HG02973 (cell line): ENCODE measurements at regions not wholly inside any gene's neighbourhood (a gene's known extent, or its start where the extent isn't known, plus 50 kb on each side); places are given as distances from the start of the nearest gene placed in this dataset.
"Not testable (repeated sequence)": the region's sequence is repeated elsewhere in the genome, so short reads cannot be mapped to it uniquely, and the experiment has no call there.

Source experiments
- ATAC-seq: cut with Tn5 transposase; IDR thresholded peaks from one replicate; pipeline ENCODE4 v1.9.1; 2021; ENCODE audit warnings: moderate library complexity; ENCODE audit not compliant: unreplicated experiment

DNA sequence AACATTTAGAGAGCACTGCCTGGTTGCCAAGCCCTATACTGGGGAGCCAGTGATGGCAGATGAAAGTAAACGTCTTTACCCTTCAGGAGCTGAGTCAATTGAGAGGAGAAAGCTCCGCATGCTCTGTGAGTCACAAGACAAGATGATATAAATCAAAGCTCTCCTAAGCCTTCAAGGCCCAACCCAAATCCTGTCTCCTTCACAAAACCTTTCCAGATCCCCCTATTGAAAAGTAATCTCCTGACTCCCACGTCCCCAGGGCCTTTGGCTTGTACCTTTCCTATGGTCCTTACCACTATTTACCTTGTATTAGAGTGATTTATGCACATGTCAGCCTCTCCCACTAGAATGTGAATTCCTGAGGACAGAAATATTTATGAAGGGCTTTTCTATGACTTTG, 230.1 kb upstream of the TENM4 start:
- no peak for ATAC-seq

GRCh38 chr11:79668575-79668974, 227.7 kb upstream of the TENM4 start:
- ATAC-seq, result no peak

DNA sequence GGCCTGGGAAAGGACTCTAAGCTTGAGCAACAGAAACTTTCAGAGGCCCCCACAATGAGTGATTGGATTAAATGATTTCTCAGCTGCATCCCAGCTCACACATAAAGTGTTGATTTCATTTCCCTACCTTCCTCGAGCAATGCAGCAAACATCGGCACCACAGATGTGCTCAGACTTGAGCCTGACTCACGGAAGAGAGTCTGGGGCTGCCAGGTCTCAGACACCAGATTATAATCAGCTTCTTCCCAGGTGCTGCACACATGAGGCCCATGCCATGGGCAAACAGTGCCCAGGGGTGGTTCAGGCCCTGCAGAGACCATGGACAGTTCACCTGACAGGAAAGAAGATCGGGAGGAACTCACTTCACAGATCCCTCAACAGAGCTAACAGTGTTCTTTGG, 226.6 kb upstream of the TENM4 start:
- no peak for ATAC-seq

DNA sequence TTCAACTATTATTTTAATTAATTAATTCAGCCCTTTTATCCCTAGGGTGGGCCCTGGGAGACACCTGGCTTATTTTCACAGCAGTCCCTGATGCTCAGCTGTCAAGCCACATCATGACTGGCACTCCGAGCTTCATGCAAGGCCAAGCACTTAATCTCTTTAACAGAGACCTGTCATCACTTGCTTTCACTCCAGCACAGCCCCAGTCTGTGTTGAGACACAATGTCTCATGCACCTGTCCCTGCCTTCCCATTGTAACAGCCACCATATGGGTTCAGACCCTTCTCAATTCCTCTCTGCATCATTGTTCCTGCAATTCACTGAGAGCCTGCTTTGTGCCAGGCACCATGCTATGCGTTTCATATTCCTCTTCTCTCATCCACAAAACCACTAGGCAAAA, 222.2 kb upstream of the TENM4 start:
- no peak for ATAC-seq

DNA sequence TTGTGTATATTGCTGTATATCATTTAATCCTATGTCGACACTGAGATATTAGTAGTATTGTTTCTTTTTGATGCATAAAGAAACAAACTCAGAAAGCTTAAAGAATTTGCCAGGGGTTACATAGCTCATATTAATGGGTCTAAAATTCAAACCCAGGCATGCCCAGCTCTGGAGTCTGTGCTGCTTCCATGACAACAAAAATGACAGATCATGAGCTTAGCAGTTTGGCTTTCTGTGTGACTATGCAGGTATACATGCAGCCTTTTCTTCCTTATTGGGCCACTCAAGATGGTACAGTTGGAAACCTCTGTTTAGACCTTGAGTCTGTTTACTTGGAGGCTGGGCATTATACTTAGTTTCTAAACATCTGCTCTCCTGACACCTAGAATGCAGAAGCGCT, 220.5 kb upstream of the TENM4 start:
- no peak for ATAC-seq

DNA sequence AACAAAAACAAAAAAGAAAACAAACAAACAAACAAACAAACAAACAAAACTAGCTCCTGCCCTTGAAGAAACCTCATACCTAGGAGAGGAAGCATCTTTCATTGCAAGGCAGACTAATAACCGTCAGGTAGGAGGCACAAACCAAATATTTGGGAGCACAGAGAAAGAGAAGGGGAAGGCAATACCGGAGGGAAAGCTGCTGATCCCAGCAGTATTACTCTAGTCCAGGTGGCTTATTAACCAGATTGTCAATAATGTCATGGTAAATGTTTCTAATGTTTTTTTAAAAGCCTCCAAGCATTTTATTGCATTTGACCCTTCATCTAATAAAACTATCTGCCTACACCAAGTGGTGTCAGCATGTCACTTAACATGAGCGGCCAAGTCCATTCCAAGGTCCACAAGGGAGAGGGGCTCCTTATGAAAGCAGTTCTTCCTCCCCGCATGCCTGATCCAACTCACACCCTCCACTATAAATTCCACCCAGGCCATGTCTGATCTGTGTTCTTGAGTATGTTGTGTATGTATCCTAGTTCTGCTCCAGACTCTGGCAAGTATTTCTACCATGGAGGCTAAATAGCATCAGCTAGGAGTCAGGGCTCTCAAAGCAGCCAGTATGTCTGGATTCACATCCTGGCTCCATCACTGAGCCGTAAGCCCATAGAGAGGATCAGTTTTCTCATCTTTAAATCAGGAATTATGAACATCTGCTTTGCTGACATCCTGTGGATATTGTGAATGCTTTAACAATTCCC, 208.1 kb upstream of the TENM4 start:
- ATAC-seq, result no peak

DNA sequence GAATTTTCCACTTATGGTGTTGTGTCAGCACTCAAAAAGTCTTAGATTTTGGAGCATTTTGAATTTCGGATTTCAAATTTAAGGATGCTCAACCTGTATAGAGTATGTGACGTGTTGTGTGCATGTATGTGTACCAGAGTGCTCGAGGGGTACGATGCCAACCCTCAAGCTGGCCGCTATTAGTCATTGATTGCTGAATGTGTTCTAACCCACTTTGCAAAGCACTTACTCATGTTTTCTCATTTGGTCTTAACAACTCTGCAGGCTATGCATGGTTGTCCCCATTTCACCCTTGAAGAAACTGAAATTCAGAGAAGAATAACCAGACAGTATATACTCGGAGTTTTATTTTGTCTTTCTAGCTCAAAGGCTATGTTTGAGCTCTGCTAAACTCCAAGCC, 196.4 kb upstream of the TENM4 start:
- ATAC-seq, result no peak

- ATAC-seq, result no peak
Measured at GRCh38 chr11:79634905-79635304, 194.1 kb upstream of the TENM4 start.

DNA sequence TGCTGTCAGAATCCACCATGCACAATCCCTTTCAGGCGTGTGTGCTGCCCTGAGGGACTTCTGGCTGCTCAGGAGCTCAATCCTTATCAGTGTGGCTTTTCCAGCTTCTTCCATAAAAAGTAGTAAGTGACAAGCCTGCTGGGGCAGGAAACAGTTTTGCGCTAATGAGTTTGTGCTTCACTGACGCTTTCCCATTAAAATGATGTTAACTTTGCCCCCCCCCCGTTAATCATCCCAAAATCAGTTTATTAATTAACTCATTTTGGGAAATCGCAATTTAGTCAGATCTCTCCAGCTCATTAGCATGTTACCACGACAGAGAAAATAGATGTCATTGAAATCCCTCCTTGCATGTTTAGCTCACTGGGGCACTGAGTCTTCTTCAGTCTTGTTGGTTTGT, 186.5 kb upstream of the TENM4 start:
- ATAC-seq, result no peak

DNA sequence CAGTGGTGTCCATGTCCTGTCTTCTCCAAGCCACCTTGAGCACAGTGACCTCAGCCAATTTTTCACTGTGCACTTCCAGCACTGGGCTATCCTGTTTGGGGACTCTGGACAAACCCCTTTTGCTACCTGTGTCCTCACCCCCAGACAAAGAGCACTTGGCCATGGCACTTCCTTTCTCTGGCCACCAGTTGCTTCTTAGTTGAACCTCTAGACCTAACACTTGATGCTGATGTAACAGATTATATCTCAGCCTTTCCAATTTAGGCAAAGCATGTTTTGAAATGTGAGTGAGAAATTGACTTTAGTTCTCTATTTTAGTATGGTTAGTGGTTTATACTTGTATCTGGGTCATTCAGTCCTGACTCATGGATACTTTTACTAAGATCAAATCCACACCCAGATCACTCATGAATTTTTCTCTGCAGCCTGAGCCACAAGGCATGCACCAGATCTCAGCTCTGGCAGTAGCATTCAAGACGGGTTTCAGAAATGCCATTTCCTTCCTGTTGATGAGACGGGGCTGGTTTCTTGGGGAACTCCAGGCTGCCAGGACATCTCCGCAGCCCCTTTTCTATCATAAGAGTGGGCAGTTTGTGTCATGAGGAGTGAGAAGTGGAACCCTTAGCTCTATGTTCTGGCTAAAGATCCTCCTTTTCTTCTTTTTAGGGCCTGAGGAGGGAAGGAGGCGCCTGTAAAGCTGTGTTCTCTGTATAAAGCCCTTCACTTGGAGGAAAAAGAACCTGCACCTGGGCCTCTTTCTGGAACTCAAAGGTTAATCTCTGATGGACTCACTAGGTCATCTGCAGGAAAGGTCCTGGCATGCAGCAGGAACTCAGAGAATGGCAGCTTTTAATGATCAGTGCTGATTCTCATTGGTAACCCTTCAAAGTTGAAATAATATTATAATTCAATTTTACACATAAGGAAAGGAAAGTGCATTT, 185.6 kb upstream of the TENM4 start:
- ATAC-seq, result no peak

DNA sequence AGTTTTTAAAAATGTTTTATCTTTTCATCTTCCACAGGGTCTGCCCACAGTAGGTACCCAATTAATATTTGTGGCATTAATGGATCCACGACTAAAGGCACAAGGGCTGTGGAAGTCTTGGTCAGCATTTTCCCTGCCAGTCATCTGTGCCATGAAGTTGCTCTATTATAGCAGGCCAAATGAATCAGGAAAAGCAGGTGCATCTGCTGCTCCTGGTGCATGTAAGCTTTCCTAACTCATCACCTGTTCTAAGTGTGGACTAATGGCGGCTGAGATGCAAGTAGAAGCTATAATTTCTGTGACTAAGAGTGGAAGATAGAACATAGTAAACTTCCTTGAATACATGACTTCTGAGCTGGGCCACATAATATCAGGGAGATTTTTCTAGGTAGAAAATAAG, 182.5 kb upstream of the TENM4 start:
- ATAC-seq, result no peak

DNA sequence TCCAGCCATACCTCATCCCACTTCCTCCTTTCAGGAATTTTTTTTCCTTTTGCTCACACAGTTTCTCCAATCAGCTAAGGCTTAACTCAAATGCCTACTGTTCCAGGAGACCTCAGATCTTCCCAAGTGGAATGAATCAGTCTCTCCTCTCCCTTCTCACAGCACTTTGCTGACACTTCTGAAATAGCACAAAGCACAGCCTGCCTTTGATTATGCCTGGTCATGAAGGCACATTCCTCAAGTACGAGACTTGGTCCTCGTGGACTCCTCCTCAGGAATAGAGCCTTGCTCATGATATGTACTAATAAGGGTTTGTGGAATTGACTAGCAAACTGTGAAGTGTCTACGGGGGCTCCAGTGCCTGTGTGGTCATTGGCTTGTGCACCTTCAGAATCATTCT, 176.7 kb upstream of the TENM4 start:
- no peak for ATAC-seq

DNA sequence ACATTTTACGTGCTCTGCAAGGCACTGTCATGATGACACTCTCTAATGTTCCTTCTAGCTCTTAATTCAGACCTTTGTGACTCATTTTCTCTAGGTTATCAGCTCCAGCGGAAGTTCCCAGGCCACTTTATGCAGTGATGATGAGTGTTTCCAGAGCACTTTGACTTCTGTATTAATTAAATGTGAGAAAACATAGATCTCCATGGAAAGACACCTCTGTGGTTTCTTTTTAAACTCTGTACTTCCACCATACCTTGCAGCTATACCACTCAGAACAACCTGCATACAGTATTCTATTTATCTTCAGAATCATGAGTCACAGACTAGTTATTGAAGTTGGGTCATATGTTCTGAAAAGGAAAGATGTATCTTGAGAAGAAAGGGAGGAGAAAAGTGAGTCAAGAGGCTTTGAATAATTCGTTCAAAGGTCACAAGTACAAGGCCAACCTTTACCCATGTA, 175.6 kb upstream of the TENM4 start:
- no peak for ATAC-seq

DNA sequence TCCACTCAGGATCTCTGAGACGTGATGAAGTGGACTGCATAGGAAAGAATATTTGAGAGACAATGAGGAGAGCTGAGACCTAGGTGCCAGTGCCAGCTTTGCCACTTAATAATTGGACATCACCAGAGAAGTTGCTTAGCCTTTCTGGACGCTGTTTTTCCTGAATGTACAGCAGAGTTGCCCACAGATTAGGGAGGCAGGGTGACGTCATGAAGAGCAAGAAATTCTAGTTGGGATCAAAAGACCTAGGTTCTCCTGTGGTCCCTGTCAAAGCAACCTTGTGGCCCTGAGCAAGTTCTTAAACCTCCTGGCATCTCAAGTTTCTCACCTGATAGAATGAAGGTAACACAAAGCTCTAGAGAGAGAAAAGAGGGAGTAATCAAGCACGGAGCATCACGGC, 174.6 kb upstream of the TENM4 start:
- ATAC-seq, result no peak

DNA sequence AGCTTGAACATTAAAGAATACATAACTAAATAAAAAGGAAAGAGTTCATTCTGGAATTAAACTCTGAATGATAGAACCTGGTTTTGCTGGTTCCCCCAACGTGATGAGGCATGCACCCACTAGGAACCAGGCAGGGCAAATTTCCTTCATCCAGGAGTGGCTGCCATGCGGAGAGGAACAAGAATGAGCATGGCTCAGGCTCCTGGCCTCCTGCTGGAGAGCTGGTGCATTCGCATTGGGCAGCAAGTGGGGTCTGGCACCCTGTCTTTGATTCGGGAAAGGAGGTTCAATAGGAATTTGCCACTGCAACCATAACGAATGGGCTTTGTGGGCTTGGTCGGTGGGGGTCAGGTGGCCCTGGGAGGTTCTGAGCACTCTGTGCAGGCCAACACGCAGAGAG, 169.8 kb upstream of the TENM4 start:
- no peak for ATAC-seq

GRCh38 chr11:79610139-79610538, 169.3 kb upstream of the TENM4 start:
- ATAC-seq, result no peak

- no peak for ATAC-seq
Measured at GRCh38 chr11:79609511-79609910, 168.7 kb upstream of the TENM4 start.

- not testable (repeated sequence) for ATAC-seq
Measured at GRCh38 chr11:79606461-79606860, 165.6 kb upstream of the TENM4 start.

DNA sequence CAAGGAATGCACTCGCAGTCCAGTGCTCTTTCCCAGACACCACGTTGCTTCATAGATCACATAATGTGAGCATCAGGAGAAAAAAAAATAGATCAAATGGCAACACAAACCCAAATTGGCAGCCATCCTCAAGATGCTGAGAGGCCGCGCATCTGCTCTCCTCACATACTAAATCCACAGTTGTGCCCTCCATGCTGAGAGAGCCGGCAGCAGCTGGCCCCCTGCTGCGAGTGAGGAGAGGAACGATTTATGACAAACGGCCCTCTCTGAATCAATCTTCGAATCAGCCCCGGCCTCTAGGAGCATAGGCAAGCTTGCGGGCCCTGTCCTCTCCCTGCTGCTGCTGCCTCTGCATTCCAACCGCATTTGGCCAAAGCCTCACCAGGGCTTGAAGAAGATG, 159.9 kb upstream of the TENM4 start:
- no peak for ATAC-seq

GRCh38 chr11:79594834-79595233, 154.0 kb upstream of the TENM4 start:
- no peak for ATAC-seq

GRCh38 chr11:79592824-79593223, 152.0 kb upstream of the TENM4 start:
- ATAC-seq, result no peak

GRCh38 chr11:79592406-79592805, 151.6 kb upstream of the TENM4 start:
- ATAC-seq, result no peak
